Caco-2 (cell line): ENCODE measurements at regions not wholly inside any gene's neighbourhood (a gene's known extent, or its start where the extent isn't known, plus 50 kb on each side); places are given as distances from the start of the nearest gene placed in this dataset.

Experiments used
- BruUV-seq: library from RNA; stranded (reverse); fragments of 400-500 nt; replicated peaks from 2 replicates; lab custom pipeline; 2021; lab: Mats Ljungman, UMichigan
- CTCF ChIA-PET: fragments of 300-600 bp; sonication (Branson Sonifier 250); formaldehyde crosslinking; loops from one replicate; lab custom pipeline; 2022; ENCODE audit warnings: antibody characterized with exemption; lab: Charles Lee
- POLR2A ChIA-PET: fragments of 300-600 bp; sonication (Branson Sonifier 250); formaldehyde crosslinking; loops from one replicate; lab custom pipeline; 2022; ENCODE audit warnings: antibody characterized with exemption; lab: Charles Lee
- DNase-seq, 2 experiments: peaks; one replicate each; pipeline versions ENCODE4 v3.0.0 to v3.0.0-alpha.2; 2020 to 2022
- H3K27me3 ChIP-seq: replicated peaks from 2 replicates; pipeline ENCODE4 v1.6.0; 2011; ENCODE audit warnings: low read length; ENCODE audit not compliant: control insufficient read depth, insufficient read depth
- H3K36me3 ChIP-seq: 2 replicates; pipeline ENCODE4 v1.5.1; 2011; ENCODE audit warnings: low read length; ENCODE audit not compliant: control insufficient read depth, insufficient read depth
- H3K4me1 ChIP-seq: fragments of 250-450 bp; sonication (Bioruptor Pico); 2 replicates; pipeline ENCODE4 v1.5.1; 2020; ENCODE audit warnings: mild to moderate bottlenecking
- H3K4me3 ChIP-seq: 2 replicates; pipeline ENCODE4 v1.5.1; 2011; ENCODE audit warnings: low read depth, mild to moderate bottlenecking, control low read depth, low read length
- H3K9me3 ChIP-seq: fragments of 250-450 bp; sonication (Bioruptor Pico); 2 replicates; pipeline ENCODE4 v1.5.1; 2020; ENCODE audit warnings: mild to moderate bottlenecking, moderate library complexity
- H3K27ac Mint-ChIP-seq: one replicate; pipeline ENCODE4 v1.8.0; 2022; ENCODE audit warnings: mixed read lengths; ENCODE audit not compliant: unreplicated experiment
- H3K27me3 Mint-ChIP-seq: one replicate; pipeline ENCODE4 v1.8.0; 2022; ENCODE audit warnings: mixed read lengths; ENCODE audit not compliant: insufficient read depth, unreplicated experiment
- H3K36me3 Mint-ChIP-seq: one replicate; pipeline ENCODE4 v1.8.0; 2022; ENCODE audit warnings: mild to moderate bottlenecking, mixed read lengths; ENCODE audit not compliant: insufficient read depth, unreplicated experiment
- H3K4me1 Mint-ChIP-seq: one replicate; pipeline ENCODE4 v1.8.0; 2022; ENCODE audit warnings: low read depth, mixed read lengths; ENCODE audit not compliant: unreplicated experiment
- H3K4me3 Mint-ChIP-seq: one replicate; pipeline ENCODE4 v1.8.0; 2022; ENCODE audit warnings: mild to moderate bottlenecking, moderate library complexity, mixed read lengths; ENCODE audit not compliant: unreplicated experiment
- H3K9me3 Mint-ChIP-seq: one replicate; pipeline ENCODE4 v1.8.0; 2022; ENCODE audit warnings: mixed read lengths; ENCODE audit not compliant: unreplicated experiment
- intact Hi-C: fragments of 100-400 bp; cut with micrococcal nuclease; formaldehyde crosslinking; loops from one replicate; pipeline ENCODE4 v1.10.0; 2022; ENCODE audit not compliant: unreplicated experiment
- TF ChIP-seq, protein P1 (sequence below), 2 experiments: fragments of 200-600 bp in 1 of 2; IDR thresholded peaks; 1 replicate in 1 of 2; 2 replicates in 1 of 2; pipeline versions ENCODE4 v1.5.1 to v1.8.0; 2011 to 2022; ENCODE audit warnings: antibody characterized with exemption in 1 of 2, control low read depth in 1 of 2, inconsistent platforms in 1 of 2, low read depth in 1 of 2, low read length in 1 of 2, mild to moderate bottlenecking in 1 of 2, moderate library complexity in 1 of 2; ENCODE audit not compliant: insufficient read depth in 1 of 2, severe bottlenecking in 1 of 2, unreplicated experiment in 1 of 2

DNA sequence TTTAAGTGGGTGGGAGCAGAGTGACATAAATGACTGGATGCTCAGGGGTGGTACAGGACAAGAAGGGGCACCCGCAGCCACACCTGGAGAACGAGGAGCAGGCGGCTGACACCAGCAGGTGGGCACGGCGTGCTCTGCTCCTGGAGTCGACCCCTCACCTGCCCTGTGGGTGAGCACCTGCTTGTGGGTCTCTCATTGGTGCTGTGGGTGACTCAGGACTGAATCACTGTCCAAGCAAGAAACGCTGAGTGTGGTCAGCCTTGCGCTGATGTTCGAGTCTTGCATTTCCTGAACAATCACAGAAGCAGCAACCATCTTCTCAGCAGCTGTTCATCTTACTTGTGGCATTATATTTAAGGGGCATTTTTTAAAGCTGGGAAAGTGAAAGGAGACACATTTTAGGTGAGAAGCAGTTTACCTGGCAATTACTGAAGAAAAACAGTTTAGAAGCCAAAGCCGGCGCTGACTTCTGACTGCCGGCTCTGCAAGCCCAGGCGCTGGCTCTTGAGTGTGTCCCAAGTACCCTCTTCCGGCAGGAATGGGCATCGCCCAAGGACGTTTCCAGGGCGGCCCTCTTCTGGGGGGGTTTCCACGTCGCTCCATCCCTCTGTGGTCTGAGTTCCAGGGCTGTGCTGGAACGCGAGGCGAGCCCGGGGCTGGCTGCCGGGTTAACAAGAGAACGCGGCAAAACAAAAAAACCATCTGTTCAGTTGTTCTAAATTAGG, 145.2 kb upstream of the PFKP start:
- CTCF ChIA-PET: no interaction called here
- Histone ChIP-seq H3K4me3 (no peak overlapping the region), H3K36me3 (no peaks in the 10 kb centered on the region), H3K4me1 (no peaks in the 10 kb centered on the region), H3K9me3 (no peaks in the 10 kb centered on the region; the same call in 1 of the 2 replicates), H3K27me3 (no peaks in the 10 kb centered on the region; the same call in 1 of the 2 replicates)
- no peak overlapping the region for H3K4me3 Mint-ChIP-seq
- intact Hi-C loops: no loop called here
- TF ChIP-seq, protein P1, sequence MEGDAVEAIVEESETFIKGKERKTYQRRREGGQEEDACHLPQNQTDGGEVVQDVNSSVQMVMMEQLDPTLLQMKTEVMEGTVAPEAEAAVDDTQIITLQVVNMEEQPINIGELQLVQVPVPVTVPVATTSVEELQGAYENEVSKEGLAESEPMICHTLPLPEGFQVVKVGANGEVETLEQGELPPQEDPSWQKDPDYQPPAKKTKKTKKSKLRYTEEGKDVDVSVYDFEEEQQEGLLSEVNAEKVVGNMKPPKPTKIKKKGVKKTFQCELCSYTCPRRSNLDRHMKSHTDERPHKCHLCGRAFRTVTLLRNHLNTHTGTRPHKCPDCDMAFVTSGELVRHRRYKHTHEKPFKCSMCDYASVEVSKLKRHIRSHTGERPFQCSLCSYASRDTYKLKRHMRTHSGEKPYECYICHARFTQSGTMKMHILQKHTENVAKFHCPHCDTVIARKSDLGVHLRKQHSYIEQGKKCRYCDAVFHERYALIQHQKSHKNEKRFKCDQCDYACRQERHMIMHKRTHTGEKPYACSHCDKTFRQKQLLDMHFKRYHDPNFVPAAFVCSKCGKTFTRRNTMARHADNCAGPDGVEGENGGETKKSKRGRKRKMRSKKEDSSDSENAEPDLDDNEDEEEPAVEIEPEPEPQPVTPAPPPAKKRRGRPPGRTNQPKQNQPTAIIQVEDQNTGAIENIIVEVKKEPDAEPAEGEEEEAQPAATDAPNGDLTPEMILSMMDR (IDR thresholded peaks at IDR 0.05; ENCODE audit: insufficient read depth in 1 of 2, low read depth in 1 of 2, low read length in 1 of 2, severe bottlenecking in 1 of 2, unreplicated experiment in 1 of 2): peak in 1 of 2 experiments; percentile 2
- H3K27ac Mint-ChIP-seq: no peak overlapping the region
- BruUV-seq: no TSS peak
- POLR2A ChIA-PET: no interaction called here
- H3K4me1 Mint-ChIP-seq: no peaks in the 10 kb centered on the region
- no peak for DNase-seq
- no peaks in the 10 kb centered on the region for H3K9me3 Mint-ChIP-seq
- peaks cover 20% of the 10 kb centered on the region for H3K27me3 Mint-ChIP-seq
- H3K36me3 Mint-ChIP-seq: no peaks in the 10 kb centered on the region

DNA sequence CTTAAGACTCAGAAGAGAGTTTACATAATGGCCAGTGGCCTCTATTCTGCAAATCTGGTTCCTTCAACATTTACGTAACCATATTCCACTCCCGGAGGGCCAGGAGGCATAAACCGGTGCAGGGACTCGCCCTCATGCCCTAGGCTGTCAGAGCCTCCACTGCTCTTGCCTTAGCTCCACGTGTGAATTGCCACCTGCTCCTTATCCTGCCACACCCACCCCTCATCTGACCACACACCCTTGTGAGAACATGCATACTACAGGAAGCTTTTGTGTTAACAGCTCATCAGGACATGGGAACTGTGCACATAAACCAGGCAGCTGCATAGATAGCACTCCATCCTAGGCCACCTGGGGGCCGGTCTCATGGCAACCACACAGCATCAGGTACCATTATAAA, 146.7 kb upstream of the PFKP start:
- H3K4me1 Mint-ChIP-seq: no peaks in the 10 kb centered on the region
- Histone ChIP-seq H3K36me3 (no peaks in the 10 kb centered on the region), H3K4me3 (no peak overlapping the region), H3K9me3 (no peaks in the 10 kb centered on the region; the same call in 1 of the 2 replicates), H3K4me1 (no peaks in the 10 kb centered on the region), H3K27me3 (no peaks in the 10 kb centered on the region; the same call in 1 of the 2 replicates)
- no peaks in the 10 kb centered on the region for H3K36me3 Mint-ChIP-seq
- DNase-seq: no peak
- ChIA-PET POLR2A (no interaction called here), CTCF (no interaction called here)
- intact Hi-C loops: no loop called here
- H3K27ac Mint-ChIP-seq: no peak overlapping the region
- no peaks in the 10 kb centered on the region for H3K9me3 Mint-ChIP-seq
- TF ChIP-seq, protein P1 (IDR thresholded peaks at IDR 0.05; ENCODE audit: insufficient read depth in 1 of 2, low read depth in 1 of 2, low read length in 1 of 2, severe bottlenecking in 1 of 2, unreplicated experiment in 1 of 2): no peak
- no TSS peak for BruUV-seq
- H3K27me3 Mint-ChIP-seq: peaks cover 20% of the 10 kb centered on the region
- no peak overlapping the region for H3K4me3 Mint-ChIP-seq

DNA sequence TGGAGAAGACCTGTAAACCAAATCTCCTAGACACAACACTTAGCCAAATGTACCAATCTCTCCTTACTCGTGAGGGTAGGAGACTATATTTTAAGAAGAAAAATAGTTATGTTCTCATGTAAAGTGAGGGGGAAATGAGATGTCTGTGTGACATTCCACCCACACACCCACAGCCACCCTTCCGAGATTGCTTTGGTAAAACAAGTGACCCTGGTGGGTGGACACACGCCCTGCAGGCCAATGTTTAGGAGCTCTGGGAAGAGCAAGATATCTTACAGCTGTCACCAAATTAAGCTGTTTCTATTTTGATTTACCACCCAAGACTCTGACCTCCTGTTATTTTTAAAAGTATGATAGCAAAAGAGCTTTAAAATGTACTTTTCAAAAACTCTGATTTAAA, 147.2 kb upstream of the PFKP start:
- no TSS peak for BruUV-seq

More for the DNA sequence above, 147.2 kb upstream of the PFKP start:
- Mint-ChIP-seq H3K27ac (no peak overlapping the region), H3K4me3 (no peak overlapping the region), H3K36me3 (no peaks in the 10 kb centered on the region), H3K27me3 (peaks cover 21% of the 10 kb centered on the region), H3K9me3 (no peaks in the 10 kb centered on the region), H3K4me1 (no peaks in the 10 kb centered on the region)
- Histone ChIP-seq H3K27me3 (no peaks in the 10 kb centered on the region; the same call in 1 of the 2 replicates), H3K9me3 (no peaks in the 10 kb centered on the region; the same call in 1 of the 2 replicates), H3K36me3 (no peaks in the 10 kb centered on the region), H3K4me1 (no peaks in the 10 kb centered on the region), H3K4me3 (no peak overlapping the region)
- no peak for DNase-seq
- intact Hi-C loops: no loop called here
- ChIA-PET POLR2A (interaction anchor here (0.5 kb wide), 1 partner anchor 252 kb away, joined by 15 read pairs; the partner anchor contains the start of gene PITRM1), CTCF (no interaction called here)
- TF ChIP-seq, protein P1 (IDR thresholded peaks at IDR 0.05; ENCODE audit: insufficient read depth in 1 of 2, low read depth in 1 of 2, low read length in 1 of 2, severe bottlenecking in 1 of 2, unreplicated experiment in 1 of 2): no peak
